Liver (tissue), 8 donors: ENCODE measurements at regions not wholly inside any gene's neighbourhood (a gene's known extent, or its start where the extent isn't known, plus 50 kb on each side); places are given as distances from the start of the nearest gene placed in this dataset.

Source experiments
- DNase-seq: peaks from one replicate; pipeline ENCODE4 v3.0.0-alpha.2; 2017; ENCODE audit warnings: low spot score
- H3K27ac ChIP-seq, 2 donors: one replicate each; pipeline ENCODE4 v1.7.0; 2013; ENCODE audit warnings: inconsistent platforms in 2 of 2, low read length in 2 of 2, control low read depth in 1 of 2, low read depth in 1 of 2, mild to moderate bottlenecking in 1 of 2
- H3K27me3 ChIP-seq, 4 donors: one replicate each; pipeline versions ENCODE4 v1.6.1 to v1.7.0; 2013; ENCODE audit warnings: low read length in 3 of 4, inconsistent platforms in 1 of 4, mild to moderate bottlenecking in 1 of 4, moderate library complexity in 1 of 4; ENCODE audit not compliant: control insufficient read depth in 4 of 4, insufficient read depth in 4 of 4
- H3K36me3 ChIP-seq, 4 donors: one replicate each; pipeline versions ENCODE4 v1.6.1 to v1.7.0; 2013; ENCODE audit warnings: low read length in 3 of 4, mild to moderate bottlenecking in 3 of 4, low read depth in 1 of 4, moderate library complexity in 1 of 4; ENCODE audit not compliant: control insufficient read depth in 4 of 4, insufficient read depth in 3 of 4
- H3K4me1 ChIP-seq, 4 donors: one replicate each; pipeline versions ENCODE4 v1.6.1 to v1.7.0; 2013; ENCODE audit warnings: low read length in 3 of 4, mild to moderate bottlenecking in 3 of 4, moderate library complexity in 1 of 4; ENCODE audit not compliant: control insufficient read depth in 4 of 4, insufficient read depth in 4 of 4
- H3K4me3 ChIP-seq, 3 donors: one replicate each; pipeline versions ENCODE4 v1.6.1 to v1.7.0; 2013; ENCODE audit warnings: low read length in 3 of 3, control low read depth in 1 of 3, low read depth in 1 of 3, mild to moderate bottlenecking in 1 of 3
- H3K9ac ChIP-seq, 2 donors: one replicate each; pipeline ENCODE4 v1.7.0; 2013; ENCODE audit warnings: low read length in 2 of 2, mild to moderate bottlenecking in 2 of 2, moderate library complexity in 2 of 2, control low read depth in 1 of 2, low read depth in 1 of 2
- H3K9me3 ChIP-seq, 4 donors: one replicate each; pipeline versions ENCODE4 v1.6.1 to v1.7.0; 2013; ENCODE audit warnings: low read length in 3 of 4; ENCODE audit not compliant: control insufficient read depth in 4 of 4
- ATF3 ChIP-seq: IDR thresholded peaks from 2 replicates; pipeline ENCODE4 v1.6.1; 2016; ENCODE audit warnings: antibody characterized with exemption
- CTCF ChIP-seq: fragments of 150-350 bp; IDR thresholded peaks from 2 replicates; pipeline ENCODE4 v1.5.1; 2017; ENCODE audit warnings: improper control_type of control experiment, low read depth, low read length; ENCODE audit not compliant: missing input control
- EGR1 ChIP-seq, 2 donors: IDR thresholded peaks; 2 replicates each; pipeline ENCODE4 v1.6.1; 2016 to 2018; ENCODE audit warnings: antibody characterized with exemption in 2 of 2, low read depth in 2 of 2
- FOXA1 ChIP-seq: IDR thresholded peaks from 2 replicates; pipeline ENCODE4 v1.6.1; 2016; ENCODE audit warnings: antibody characterized with exemption
- FOXA2 ChIP-seq: IDR thresholded peaks from 2 replicates; pipeline ENCODE4 v1.6.1; 2016; ENCODE audit warnings: antibody characterized with exemption
- GABPA ChIP-seq, 2 donors: IDR thresholded peaks in 1 of 2; conservative IDR thresholded peaks in 1 of 2; 2 replicates each; pipeline ENCODE4 v1.6.1; 2016; ENCODE audit warnings: antibody characterized with exemption in 2 of 2, mild to moderate bottlenecking in 1 of 2, moderate library complexity in 1 of 2
- HNF4A ChIP-seq, 2 donors: conservative IDR thresholded peaks; 2 replicates each; pipeline ENCODE4 v1.6.1; 2016; ENCODE audit warnings: antibody characterized with exemption in 2 of 2, mild to moderate bottlenecking in 2 of 2
- HNF4G ChIP-seq: IDR thresholded peaks from 2 replicates; pipeline ENCODE4 v1.6.1; 2016; ENCODE audit warnings: antibody characterized with exemption
- JUND ChIP-seq, 2 donors: IDR thresholded peaks; 2 replicates each; pipeline ENCODE4 v1.6.1; 2016; ENCODE audit warnings: antibody characterized with exemption in 2 of 2
- MAX ChIP-seq: IDR thresholded peaks from 2 replicates; pipeline ENCODE4 v1.6.1; 2016; ENCODE audit warnings: antibody characterized with exemption
- NR2F2 ChIP-seq: IDR thresholded peaks from 2 replicates; pipeline ENCODE4 v1.6.1; 2016; ENCODE audit warnings: antibody characterized with exemption
- RAD21 ChIP-seq, 2 donors: IDR thresholded peaks; 2 replicates each; pipeline ENCODE4 v1.6.1; 2016; ENCODE audit warnings: antibody characterized with exemption in 2 of 2, mild to moderate bottlenecking in 2 of 2
- REST ChIP-seq: IDR thresholded peaks from 2 replicates; pipeline ENCODE4 v1.6.1; 2016; ENCODE audit warnings: antibody characterized with exemption, mild to moderate bottlenecking
- RXRA ChIP-seq, 2 donors: IDR thresholded peaks; 2 replicates each; pipeline ENCODE4 v1.6.1; 2017 to 2018; ENCODE audit warnings: antibody characterized with exemption in 2 of 2, mild to moderate bottlenecking in 1 of 2
- SP1 ChIP-seq: IDR thresholded peaks from 2 replicates; pipeline ENCODE4 v1.6.1; 2018; ENCODE audit warnings: antibody characterized with exemption, mild to moderate bottlenecking
- TAF1 ChIP-seq: conservative IDR thresholded peaks from 2 replicates; pipeline ENCODE4 v1.6.1; 2016; ENCODE audit warnings: antibody characterized with exemption, mild to moderate bottlenecking
- YY1 ChIP-seq: IDR thresholded peaks from 2 replicates; pipeline ENCODE4 v1.6.1; 2016; ENCODE audit warnings: antibody characterized with exemption, mild to moderate bottlenecking
- ZBTB33 ChIP-seq: IDR thresholded peaks from 2 replicates; pipeline ENCODE4 v1.6.1; 2016; ENCODE audit warnings: antibody characterized with exemption
- WGBS: extraction: QIAGEN DNeasy Blood & Tissue Kit; methylation state at CpG from one replicate; pipeline ENCODE4 v1.1.7; 2013; 5-methylcytosine and 5-hydroxymethylcytosine counted together
- donor health status: healthy.
- donor health status: healthy.
- donor health status: healthy.
- donor health status: healthy.
- donor health status: healthy.

- DNase-seq: no peak
- Histone ChIP-seq H3K9me3 (no peaks in the 10 kb centered on the region), H3K36me3 (no peaks in the 10 kb centered on the region), H3K4me1 (peaks cover 0 to 10% (median 8%) of the 10 kb centered on the region in 4 donors), H3K27me3 (no peaks in the 10 kb centered on the region), H3K27ac (no peak overlapping the region), H3K4me3 (no peak overlapping the region), H3K9ac (no peak overlapping the region)
- TF ChIP-seq FOXA2: no peak
- TF ChIP-seq REST: no peak
- no peak for TF ChIP-seq ATF3
- TF ChIP-seq GABPA (IDR thresholded peaks at IDR 0.05 in 1 of 2, conservative IDR thresholded peaks at IDR 0.05 in 1 of 2): no peak
- TF ChIP-seq YY1: no peak
- no peak for TF ChIP-seq FOXA1
- no peak for TF ChIP-seq CTCF
- no peak for TF ChIP-seq RXRA (IDR thresholded peaks at IDR 0.05)
- TF ChIP-seq ZBTB33: no peak
- TF ChIP-seq HNF4A (conservative IDR thresholded peaks at IDR 0.05): no peak
- no peak for TF ChIP-seq MAX
- no peak for TF ChIP-seq NR2F2
- TF ChIP-seq EGR1 (IDR thresholded peaks at IDR 0.05; ENCODE audit: low read depth in 2 of 2): no peak
- TF ChIP-seq HNF4G: no peak
- TF ChIP-seq TAF1: no peak
- TF ChIP-seq RAD21 (IDR thresholded peaks at IDR 0.05): no peak
- no peak for TF ChIP-seq SP1
- TF ChIP-seq JUND (IDR thresholded peaks at IDR 0.05): no peak
- WGBS: 67% methylated on average over 4 of the region's 4 CpGs
Observed at GRCh38 chr7:132069306-132069705, 507.0 kb downstream of the PLXNA4 start.

- no peaks in the 10 kb centered on the region for H3K36me3 ChIP-seq
- WGBS: 72% methylated on average over 12 of the region's 12 CpGs
- no peaks in the 10 kb centered on the region for H3K9me3 ChIP-seq
- H3K27me3 ChIP-seq: no peaks in the 10 kb centered on the region
- TF ChIP-seq HNF4G (no peak), MAX (no peak), ATF3 (no peak), EGR1 (IDR thresholded peaks at IDR 0.05; ENCODE audit: low read depth in 2 of 2) (no peak), FOXA2 (no peak), YY1 (no peak), REST (no peak)
- H3K27ac ChIP-seq: no peak overlapping the region
- no peak overlapping the region for H3K4me3 ChIP-seq
- H3K4me1 ChIP-seq: no peaks in the 10 kb centered on the region
- DNase-seq: no peak
- H3K9ac ChIP-seq: no peak overlapping the region
Observed at GRCh38 chr7:132066761-132067171, 509.5 kb downstream of the PLXNA4 start.
